Endometrial microvascular endothelial cells (primary cell): ENCODE measurements at regions not wholly inside any gene's neighbourhood (a gene's known extent, or its start where the extent isn't known, plus 50 kb on each side); places are given as distances from the start of the nearest gene placed in this dataset.

ENCODE experiments used
- in situ Hi-C: cut with HindIII; loops from 2 replicates; pipeline ENCODE4 v1.10.0; 2017; ENCODE audit warnings: low sequenced_read_pairs, low pct_unique_long_range_greater_than_20kb; ENCODE audit errors: inconsistent ontology term

DNA sequence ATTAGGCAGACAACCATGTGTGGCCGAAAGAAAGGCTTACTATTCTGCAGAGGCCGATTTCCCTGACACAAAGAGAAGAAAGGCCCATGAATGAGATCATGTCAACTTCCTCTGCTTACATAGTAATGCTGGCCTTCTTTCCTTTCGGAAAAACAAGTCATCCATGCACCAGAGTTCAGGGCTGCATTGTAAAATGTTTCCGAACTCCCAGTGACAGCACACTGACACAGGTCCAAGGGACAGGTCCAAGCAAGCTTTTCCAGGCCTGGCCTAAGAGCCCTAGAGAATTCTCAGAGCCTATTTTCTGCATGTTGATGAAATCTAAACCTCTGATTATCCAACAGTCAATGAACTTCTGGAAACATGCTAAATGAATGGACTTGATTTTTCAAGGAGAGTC lies 140.9 kb downstream of the ZNF608 start:
- in situ Hi-C loops = loop anchor here (10.0 kb wide), 1 partner anchor 1229 kb away; no protein-coding TSS in a partner anchor

DNA sequence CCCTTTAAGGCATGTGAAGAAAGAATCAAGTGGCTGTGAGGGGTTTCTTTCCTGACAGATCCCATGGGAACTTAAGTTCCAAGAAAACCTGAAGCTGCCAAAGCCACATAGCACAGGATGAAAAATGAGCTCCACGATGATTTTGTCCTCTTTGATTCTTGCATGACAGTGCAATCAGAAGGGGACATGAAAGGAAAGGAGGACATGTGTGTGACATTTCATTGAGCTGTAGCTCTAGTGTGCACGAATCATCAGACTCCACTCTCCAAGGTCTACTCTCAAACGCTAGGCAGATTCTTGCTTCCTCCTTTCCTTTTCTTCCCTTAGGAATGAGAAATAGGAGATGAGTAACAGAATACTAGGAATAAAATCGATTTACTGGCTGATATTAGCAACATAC lies 142.0 kb downstream of the ZNF608 start:
- in situ Hi-C loops = loop anchor here (10.0 kb wide), 1 partner anchor 1230 kb away; no protein-coding TSS in a partner anchor

DNA sequence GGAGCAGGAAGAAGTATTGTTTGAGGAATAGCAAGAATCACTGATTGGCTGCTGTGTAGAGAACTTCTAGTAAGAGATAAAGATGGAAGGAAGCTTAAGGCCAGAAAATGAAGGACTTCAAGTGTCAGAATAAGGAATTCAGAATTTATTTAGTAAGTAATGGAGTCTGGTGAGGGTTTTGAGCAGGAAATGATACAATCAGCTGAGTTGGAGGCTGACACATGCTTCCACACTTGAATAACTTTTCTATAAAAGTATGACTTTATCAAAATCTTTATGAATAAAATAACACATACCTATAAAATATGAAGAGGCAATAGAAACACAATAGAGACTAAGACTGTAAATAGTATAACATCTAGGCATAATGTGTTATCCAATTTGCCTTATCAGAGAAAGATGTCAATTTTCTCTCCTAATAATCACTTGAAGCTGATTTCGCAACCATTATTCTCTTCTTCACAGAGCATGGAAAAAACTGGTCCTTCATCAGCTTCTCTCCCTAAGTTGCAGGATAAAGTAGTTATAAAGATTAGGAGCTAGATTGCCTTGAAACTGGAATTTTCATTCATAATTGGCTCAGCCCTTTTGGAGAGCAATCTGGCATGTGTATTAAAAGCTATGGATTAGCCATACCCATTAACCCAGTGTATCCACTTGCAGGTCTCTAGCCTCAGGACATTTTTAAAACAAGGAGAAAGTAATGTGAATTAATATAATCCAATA lies 143.4 kb downstream of the ZNF608 start:
- in situ Hi-C loops = loop anchor here (10.0 kb wide), 1 partner anchor 1232 kb away; no protein-coding TSS in a partner anchor

DNA sequence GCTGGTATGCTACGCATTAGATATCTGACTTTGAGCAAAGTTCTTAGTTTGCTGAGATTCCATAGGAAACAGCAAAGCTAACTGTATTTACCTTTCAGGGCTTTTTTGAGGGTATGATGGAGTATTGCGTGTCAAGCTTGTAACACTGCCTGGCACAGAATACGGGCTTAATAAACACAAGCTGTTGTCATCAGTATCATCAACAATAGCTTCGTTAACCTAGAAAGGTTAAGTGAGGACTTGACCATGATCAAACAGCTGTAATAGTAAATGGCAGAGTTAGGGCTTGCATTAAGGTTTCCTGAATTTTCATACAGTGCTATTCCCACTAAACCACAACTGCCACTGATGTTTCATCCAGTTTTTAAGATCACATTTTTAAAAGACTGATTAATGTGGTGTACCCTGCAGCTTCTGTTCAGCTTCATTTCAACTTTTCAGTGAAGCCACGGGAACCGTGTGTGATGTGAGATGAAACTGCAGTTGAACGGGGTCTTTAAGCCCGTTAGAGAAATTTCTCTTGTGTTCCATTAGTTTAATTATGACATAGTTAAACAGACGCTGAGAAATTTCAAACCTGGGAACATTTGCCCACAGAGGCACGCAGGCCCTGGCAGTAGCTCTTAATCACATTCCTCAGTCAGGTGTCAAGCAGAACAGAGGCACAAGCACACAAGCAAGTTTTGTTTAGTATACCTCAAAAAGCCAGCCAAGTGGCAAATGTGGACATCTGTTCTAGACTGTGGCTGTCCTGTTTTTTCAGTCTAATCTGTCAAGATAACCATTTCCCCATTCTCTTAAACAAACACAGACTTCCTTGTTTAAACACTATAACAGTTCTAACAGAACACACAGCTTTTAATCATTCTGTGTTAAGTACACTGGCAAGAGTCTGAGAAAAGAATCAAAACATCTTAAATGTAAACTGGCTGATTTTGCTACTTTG lies 147.1 kb downstream of the ZNF608 start:
- in situ Hi-C loops = no loop called here

DNA sequence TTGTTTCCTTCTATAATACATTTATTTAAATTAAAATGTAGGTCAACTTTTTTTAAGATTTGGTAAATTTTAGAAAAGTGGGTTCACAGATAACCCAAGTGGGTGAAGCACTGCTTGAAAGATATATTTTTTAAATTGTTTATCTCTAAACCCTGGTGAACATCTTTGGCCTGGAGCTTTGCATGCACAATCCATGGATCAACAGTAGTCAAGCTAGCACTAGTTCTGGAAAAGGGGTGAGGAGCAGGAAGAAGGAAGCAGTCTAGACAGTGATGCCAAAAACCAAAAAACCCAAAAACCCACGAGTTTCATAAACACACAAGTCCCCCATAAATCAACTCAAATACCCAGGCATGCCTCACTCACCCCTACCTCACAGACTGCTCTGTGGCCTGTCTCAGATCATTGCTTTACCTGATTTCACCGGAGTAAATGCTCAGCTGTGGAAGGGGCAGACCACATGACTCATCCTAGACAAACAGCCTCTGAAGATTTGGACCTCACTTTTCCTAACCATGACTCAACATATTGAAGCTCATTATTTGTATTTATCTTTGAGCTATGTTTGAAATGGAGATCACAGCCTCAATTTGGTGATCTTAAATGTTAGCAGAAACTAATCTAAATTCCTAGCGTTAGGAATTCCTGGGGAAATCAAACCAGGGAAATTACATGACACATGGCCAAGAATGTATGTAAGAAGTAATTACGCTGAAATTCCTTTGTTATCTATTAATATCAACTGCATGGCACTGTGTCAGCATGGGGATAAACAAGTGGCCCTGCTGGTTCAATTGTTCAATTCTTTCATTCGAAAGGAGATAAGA lies 149.6 kb downstream of the ZNF608 start:
- in situ Hi-C loops = no loop called here

DNA sequence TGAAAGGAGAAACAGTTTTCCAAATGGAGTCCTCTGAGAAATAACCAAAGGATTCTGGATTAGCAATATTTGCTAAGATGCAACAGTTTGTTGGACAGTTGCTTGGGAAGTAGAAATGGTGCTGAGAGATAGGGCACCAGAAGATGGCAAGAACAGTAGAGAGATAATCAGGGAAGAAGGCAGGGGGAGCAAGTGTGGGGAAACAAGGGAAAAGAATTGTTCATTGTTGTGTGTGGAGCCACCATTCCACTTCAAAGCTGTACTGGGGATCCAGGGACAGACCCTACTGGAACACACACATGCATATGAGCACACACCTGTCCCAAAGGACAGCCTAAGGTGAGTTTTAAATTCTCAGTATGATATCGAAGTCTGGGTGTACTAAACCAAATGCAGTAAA lies 152.5 kb downstream of the ZNF608 start:
- in situ Hi-C loops = no loop called here

DNA sequence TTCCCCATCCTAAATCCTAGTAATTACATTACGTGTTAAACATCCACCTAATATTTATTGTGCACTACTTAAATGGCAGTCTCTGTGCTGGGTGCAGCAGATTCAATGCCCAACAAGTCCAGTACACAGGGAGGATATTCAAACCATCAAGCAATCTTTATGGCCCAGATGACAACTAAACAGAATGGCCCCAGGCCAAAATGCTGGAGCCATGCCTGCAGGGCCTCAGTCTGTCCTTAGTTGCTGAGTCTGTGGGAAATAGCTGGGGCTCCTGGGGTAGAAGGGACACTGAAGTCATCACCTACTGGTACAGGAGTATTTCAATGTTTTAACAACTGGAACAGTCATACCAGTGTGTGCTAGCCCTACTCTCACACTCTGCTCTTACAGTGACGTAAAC lies 153.5 kb downstream of the ZNF608 start:
- in situ Hi-C loops = no loop called here

DNA sequence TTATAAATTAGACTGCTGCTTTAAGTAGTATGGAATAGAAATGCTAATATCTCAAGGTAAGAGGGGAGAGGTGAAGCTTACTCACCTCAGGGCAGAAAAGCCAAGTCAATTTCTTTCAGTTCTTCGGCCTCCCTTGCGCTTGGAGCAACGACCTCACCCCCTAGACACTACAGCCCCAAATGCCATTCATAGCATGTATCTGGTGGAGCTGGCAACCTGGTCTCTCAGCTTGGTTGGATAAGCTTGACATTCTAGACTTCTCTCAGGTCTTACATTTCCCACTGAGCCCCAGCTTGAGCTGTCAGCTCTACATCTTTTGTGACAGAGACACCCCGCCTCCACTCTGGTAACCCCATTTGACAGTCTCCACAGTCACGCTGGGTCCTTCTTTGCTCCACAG lies 154.9 kb downstream of the ZNF608 start:
- in situ Hi-C loops = no loop called here

DNA sequence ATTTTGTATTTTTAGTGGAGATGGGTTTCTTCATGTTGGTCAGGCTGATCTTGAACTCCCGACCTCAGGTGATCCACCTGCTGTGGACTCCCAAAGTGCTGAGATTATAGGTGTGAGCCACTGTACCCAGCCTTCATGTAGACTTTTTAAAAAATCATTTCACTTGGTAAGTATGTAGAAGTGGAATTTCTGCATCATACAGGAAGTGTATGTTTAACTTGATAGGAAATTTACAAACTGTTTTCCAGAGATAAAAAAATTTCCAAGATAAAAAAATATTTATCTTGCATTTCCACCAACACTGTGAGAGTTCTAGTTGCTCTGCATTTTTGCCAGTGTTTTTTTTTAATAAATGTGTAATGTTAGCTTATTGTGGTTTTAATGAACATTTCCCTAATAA lies 155.8 kb downstream of the ZNF608 start:
- in situ Hi-C loops = no loop called here

DNA sequence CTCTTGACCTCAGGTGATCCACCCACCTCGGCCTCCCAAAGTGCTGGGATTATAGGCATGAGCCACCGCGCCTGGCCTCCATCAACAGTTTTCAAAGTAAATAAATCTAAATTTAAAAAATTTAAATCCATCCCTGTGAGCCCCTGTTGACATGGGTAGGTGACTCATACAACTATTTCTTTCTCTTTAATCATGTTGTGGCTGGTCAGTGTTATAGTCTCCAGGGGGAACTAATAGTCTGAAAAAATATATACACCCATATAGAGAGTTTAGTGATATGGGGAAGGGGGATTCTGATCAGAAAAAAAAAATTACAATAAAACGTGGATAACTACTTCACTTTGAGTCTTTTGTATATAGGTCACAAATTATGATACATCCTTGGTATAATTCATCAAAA lies 159.2 kb downstream of the ZNF608 start:
- in situ Hi-C loops = no loop called here

DNA sequence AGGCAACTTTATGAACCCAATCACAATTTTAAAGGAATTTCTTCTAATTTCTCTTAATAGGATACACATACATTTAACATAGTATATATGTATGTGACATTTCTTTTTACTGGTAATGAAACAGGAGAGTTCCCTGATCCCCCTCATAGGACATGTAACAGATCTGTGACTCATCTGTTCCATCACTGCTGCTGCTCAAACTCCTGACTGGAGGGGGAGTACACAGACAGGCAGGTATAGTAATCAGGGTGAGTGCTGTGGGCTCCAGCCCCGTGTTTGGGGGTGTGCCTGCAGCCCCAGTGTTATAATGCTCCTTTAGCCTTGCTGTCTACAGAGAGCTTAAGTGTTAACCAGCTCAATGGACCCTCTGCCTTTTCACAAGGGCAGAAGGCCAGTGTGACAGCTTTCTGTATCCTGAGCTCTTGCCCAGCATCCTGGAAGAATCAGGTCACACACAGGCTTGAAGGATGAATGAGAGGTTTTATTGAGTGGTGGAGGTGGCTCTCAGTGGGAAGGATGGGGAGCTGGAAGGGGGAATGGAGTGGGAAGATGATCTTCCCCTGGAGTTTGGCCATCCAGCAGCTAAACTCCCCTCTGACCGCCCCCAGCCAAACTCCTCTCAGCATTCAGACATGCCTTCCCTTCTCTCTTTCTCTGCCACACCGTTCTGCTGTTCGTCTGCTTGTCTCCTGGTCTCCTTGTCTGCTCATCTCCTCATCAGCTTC lies 161.3 kb downstream of the ZNF608 start:
- in situ Hi-C loops = no loop called here

DNA sequence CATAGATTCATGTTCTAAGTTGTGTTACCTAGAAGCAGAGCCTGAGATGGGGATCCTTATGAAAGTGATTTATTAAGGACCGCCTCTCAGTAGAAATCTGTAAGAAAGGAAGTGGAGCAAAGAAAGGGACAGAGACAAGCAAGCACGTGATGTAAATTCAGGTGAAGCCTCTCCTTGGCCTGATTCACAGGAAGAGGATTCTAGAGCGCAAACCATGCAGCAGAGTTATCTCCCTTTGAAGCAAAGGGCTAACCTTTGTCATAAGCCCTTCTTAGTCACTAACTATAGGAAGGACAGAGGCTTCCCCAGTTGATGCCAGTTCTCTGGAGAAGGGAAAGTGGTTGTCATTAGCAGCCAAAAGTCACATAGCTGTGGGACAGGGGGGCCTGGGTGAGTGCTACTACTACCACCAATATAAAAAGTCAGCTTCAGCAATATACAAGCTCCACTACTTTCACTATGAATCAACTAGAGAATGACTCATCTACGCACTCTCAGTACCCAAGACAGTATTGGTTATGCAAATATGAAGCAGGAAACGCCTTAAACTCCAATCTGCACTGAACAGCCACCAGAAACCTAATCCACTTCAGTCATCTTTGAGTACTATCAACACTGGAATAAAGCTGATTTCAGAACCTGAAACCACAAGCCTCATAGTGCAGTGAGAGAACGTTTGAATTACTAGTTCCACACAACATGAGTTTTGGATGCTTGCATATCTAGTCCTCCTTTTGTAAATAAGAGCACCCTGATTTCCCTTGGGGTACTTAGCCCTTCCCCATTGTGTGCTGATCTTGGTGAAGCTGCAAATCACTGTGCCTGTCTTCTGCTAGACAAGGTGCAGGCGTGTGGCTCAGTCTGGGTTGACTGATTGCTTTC lies 162.7 kb downstream of the ZNF608 start:
- in situ Hi-C loops = no loop called here

DNA sequence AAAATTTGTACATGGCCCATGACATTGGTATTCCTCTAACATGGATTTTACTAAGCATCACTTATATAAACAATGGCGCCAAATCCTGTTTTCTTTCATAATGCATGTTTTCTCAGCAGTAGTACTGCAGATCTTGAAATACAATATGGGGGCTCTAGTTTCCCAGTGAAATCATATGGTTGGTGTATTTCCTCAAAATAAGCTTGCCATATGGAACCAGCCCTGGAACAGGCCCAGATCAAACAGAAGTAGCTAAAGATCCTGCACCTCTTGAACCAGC lies 163.9 kb downstream of the ZNF608 start:
- in situ Hi-C loops = no loop called here

DNA sequence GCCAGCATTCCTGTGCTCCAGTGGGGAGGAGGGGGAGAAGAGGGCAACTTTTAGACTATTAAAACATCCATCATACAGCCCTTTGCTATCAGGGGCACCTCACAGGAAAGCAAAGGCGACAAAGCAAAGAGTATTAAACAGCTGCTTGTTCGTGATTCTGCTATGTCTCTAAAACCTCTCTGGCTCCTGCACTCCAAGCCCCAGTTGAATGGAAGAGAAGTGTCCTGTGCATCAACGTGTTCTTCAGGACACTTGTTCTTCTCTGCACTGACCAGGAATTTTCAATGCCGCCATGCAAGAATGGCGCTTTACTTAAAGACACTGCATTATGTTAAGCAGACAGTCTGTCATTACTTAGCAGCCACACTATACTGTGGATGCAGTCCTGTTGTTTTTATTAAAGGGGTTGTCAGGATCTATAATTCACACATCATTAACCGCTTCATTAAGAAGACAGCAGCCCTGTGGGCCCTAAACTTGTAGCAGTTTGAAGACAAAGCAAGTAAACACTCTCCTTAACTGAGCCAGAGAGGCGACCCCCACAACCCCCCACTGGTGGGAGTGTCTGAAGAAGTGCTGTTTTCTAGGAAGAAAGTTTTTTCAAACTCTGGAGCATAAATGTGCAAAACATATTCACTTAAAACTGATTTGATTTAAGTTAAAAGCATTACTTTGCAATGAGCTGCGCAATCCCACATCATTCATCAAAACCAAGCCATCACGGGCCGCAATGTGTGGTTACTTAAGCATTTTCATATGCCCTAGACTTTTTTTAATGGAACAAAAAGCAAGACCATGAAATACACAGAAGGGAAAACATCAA lies 164.5 kb downstream of the ZNF608 start:
- in situ Hi-C loops = no loop called here

DNA sequence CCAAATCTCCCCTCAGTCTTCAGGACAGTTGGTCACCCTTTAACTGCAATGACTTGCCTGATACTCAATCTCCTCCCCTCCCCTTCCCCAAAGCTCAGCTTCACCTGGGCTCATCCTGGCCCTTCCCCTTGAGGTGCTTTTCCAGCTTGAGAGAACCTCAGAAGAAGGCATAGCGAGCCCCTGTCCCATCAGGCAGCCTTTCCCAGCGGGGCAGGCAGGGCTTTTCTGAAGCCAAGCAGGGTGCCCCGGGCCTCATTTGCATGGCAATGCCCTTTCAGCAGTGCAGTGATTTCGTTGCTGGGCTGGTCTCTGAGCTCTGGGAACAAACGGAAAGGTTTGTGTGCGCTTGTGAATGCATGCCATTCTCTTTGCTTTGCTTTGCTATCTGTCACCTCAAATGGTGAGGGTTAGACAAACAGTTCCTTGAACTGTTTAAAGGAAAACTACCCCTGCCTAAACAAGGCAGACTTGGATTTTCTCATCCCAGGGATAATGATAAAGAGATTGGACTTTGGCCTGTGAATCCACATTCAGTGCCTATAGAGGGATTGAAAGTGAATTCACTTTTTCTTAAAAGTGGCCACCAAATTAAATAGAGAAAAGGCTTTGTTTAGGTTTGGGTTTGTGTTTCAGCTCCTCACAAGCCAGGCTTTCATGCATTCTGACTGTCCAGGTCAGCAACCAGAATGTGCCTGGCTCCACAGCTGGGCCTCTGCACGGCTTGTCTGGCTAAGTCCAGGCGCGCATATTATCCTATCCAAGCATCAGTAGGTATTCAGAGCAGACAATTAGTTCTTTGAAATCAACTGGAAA lies 165.3 kb downstream of the ZNF608 start:
- in situ Hi-C loops = no loop called here

DNA sequence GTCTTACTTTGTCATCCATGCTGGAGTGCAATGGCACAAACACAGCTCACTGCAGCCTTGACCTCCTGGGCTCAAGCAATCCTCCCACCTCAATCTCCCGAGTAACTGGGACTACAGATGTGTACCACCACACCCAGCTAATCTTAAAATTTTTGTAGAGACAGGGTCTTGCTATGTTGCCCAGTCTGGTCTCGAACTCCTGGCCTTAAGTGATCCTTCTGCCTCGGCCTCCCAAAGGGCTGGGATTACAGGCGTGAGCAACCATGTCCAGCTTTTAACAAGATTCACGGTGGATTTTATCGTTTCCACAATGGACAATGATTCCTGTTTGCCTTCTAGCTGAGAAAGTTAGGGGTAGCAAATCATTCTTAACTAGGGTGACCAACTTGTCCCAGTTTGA lies 165.9 kb downstream of the ZNF608 start:
- in situ Hi-C loops = no loop called here
